ENCODE measurements at regions not wholly inside any gene's neighbourhood (a gene's known extent, or its start where the extent isn't known, plus 50 kb on each side); places are given as distances from the start of the nearest gene placed in this dataset.
"Not testable (repeated sequence)": the region's sequence is repeated elsewhere in the genome, so short reads cannot be mapped to it uniquely, and the experiment has no call there.

DNA sequence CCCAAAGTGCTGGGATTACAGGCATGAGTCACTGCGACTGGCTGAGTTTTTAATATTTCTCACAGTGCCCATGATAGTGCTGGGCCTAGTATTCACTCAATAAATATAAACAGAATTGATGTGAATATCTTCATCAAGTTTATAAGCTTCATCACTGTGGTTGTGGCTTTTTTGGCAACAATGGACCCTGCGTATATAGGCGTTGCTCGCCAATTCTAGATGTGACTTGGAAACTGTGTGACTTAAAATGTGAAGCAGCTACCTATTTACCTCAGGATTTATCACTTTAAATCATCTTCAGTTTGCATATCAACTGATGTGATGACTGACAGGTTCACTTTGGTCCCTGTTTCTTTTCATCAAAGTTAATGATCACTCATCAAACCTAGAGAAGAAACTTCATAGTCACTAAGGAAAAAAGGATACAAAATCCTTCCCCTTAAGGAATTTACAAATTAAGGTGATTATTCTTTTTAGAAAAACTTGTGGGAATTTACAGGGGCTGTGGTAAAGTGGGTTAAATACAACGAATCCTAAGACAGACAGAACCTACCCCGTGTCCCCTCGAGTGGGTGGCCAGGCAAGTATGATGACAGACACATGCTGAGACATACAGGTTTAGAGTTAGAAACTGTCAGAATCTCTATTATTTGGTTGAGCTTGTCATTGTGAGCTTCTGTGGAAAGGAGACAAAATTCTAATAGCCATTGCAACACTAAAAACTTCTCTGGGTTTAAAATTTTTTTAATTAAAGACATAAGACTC is 101.3 kb downstream of the AKAP11 start:
- no peak for DNase-seq

DNA sequence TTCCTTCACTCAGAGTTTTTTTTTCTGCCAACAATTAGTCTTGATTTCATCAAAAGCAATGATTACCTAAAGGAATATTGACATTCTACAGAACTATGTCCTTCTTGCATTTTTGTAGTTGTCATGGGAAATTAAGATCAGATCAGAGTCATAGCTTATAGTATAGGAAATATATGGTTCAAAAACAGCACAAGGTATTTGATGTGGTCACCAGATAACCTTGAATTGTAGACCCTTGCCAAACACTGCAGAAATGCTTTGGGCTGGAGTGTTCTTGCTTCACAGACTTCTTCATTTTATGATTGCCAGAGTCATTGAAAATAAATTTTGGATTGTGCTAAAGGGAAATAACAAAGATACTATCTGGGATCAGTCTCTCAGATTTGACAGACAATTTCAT is 103.7 kb downstream of the AKAP11 start:
- no peak for DNase-seq

DNA sequence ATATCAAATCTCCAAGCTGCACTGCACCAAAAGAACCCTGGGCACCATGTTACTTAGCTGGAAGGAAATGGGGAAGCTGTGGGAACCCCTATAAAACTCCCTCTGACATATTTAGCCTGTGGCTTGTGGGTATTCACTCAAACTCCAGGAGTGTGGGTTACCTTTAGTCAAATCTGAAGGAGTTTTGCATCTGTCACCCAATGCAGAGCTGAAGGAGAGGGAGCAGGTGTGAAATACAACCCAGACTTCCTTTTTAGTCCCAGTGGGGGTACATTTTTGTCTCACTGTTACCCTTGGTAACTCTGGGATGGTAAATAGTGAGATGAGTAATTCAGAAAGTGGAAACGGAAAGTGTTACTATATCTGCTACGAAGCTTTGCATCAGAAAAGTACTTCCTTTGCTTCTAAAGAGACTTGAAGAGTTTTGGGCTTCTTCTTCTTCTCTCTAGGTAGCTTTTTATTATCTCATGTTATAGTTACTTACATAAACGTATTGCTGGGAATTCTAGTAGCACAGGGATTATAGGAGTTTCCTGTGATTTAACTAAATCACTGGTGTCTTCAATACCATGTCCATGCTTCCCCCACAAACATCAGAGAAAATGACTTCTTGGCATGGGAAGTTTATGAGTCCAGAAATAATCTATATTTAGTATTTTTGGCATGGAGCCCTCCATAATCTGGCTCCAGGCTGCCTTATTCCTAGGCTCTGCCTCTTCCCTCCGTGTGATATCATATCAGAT is 105.9 kb downstream of the AKAP11 start:
- DNase-seq = peak; percentile 7

- no peak for DNase-seq
Observed at GRCh38 chr13:42378383-42378780, 106.4 kb downstream of the AKAP11 start.

- no peak for DNase-seq
Observed at GRCh38 chr13:42379241-42379640, 107.3 kb downstream of the AKAP11 start.

- DNase-seq = no peak
Observed at GRCh38 chr13:42380420-42381164, 108.6 kb downstream of the AKAP11 start.

- DNase-seq = no peak
Observed at GRCh38 chr13:42381165-42381425, 109.1 kb downstream of the AKAP11 start.

DNA sequence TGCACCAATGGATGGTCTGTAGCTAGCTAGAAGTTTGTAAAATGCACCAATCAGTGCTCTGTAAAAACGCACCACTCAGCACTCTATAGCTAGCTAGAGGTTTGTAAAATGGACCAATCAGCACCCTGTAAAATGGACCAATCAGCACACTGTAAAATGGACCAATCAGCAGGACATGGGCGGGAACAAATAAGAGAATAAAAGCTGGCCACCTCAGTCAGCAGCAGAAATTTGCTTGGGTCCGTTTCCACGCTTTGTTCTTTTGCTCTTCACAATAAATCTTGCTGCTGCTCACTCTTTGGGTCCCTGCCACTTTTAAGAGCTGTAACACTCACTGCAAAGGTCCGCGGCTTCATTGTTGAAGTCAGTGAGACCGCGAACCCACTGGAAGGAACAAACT is 109.5 kb downstream of the AKAP11 start:
- DNase-seq = not testable (repeated sequence)

DNA sequence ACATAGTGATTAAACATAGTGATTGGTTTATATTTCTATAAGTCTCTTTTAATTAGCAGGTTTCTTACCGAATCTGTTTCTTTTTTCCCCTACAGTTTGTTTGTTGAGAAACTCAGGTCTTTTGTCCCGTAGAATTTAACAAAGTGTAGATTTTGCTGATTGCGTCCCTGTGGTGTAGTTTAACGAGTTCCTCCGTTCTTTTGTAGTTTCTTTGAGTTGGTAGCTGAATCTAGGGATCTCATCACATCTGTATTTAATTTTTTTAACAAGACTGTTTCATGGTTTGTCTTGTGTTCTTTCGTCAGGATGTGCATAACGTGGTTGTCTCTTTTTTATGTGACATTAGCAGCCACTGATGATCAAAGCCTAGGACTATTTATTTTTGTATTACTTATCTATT is 111.1 kb downstream of the AKAP11 start:
- DNase-seq = no peak

GRCh38 chr13:42384265-42384664 is 112.3 kb downstream of the AKAP11 start:
- DNase-seq = no peak

DNA sequence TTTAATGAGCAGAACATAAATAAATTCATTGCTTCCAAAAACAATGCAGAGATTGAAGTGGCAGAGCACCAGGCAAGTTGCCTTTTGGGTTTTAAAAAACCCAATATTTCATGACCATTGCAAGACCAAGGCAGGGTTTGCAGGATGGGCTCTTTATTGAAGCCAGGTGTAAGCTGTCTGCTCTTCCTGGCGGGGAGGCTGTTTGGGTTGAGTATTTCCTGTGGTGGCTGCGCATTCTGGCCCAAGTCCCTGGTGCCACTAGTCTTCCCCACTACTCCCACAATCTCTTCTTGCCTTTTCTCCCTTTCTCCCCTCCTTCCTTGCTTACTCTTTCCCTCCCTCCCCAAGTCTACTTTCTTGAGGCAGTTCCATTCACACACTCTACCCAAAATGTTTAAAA is 116.4 kb downstream of the AKAP11 start:
- no peak for DNase-seq

- DNase-seq = no peak
Observed at GRCh38 chr13:42389041-42389440, 117.1 kb downstream of the AKAP11 start.

GRCh38 chr13:42392180-42392579 is 120.2 kb downstream of the AKAP11 start:
- no peak for DNase-seq

DNA sequence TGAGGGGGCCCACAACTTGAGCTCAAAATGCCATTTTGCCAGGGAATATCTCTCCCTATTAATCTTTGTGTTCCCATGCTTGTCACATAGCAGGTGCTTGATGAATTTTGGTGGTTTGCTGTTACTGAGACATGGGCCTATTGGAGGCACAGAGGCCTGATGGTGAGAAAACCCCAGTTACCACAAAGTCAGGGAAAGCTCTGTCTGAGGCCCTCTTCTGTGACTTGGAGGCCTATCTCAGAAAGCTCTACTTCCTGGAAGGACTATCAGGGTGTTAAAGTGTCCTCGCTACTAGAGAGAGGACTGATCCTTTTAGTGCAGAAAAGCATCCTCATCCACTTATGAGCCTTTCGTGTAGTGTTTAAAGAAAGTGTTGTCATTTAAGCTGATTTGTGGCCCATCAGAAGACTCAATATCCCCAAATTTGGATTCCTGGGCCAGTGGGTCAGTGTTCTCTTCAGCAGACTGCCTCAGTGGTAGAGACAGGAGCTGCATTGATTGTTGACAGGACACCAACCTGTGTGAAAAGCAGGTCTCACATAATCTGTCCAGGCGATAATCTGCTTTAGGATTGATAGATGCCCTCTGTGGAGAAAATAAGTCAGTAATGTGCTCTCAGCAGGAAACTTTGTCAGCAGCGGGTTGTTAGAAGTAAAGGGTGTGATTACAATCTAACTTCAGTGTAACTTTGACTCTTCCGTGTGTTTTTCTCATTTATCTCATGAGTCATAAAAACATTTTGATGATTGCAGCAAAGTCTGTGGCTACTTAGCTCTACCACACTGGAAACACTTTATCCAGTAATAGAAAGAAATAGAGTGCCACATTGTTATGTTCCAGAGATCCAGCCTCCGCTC is 121.0 kb downstream of the AKAP11 start:
- DNase-seq = no peak

- no peak for DNase-seq
Observed at GRCh38 chr13:42393573-42394360, 121.8 kb downstream of the AKAP11 start.

DNA sequence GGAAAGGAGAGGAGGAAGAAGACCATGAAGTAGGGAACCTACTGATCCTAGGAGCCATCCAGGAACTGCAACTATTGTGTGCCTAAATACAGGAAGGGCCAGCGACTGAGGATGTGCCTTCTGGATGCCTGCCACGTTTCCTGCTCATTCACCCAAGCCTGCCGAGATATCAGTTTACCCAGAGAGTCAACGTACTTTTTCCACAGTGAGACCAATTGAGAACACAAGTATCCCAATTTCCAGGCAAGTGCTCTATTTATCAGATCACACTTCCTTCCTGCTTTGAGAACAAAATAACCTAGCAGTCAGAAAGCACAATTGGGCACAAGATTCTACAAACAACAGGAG is 122.4 kb downstream of the AKAP11 start:
- no peak for DNase-seq

DNA sequence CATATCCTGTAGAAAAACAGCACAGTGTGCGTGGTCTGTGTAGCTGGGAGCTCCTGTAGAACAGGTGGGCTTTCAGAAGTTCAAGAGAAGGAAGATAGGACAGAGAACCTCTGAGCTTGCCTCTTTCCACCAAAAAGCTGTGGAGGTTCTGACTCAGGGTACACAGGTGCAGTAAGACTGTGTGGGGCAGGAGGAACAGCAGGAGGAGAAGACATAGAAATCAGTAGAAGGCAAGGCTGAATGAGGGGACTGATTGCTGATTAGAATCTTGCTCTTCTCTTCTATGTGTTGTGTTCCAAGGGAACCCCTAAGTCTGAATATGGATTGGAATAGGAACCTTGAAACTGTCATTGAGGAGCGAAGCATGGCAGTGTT is 122.7 kb downstream of the AKAP11 start:
- no peak for DNase-seq

- DNase-seq = no peak
Observed at GRCh38 chr13:42395086-42395821, 123.3 kb downstream of the AKAP11 start.

DNA sequence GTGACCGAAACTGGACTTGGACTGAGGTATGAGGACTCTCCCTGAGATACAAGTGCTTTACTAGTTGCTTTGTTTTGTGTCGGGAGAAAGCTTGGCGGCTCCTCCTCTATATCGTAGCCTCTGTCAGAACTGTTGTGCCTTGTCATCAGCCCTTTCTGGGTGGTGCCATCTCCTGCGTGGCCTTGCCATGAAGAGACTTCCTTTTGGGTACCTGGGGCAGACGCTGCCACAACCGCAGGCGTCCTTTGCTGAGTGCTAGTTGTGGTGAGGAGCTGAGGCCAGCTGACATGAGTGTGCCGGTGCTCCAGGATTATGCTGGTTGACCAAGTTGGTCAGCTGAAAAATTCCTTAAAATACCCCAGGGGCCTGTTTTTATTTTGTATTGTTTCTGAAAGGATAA is 124.5 kb downstream of the AKAP11 start:
- no peak for DNase-seq

DNA sequence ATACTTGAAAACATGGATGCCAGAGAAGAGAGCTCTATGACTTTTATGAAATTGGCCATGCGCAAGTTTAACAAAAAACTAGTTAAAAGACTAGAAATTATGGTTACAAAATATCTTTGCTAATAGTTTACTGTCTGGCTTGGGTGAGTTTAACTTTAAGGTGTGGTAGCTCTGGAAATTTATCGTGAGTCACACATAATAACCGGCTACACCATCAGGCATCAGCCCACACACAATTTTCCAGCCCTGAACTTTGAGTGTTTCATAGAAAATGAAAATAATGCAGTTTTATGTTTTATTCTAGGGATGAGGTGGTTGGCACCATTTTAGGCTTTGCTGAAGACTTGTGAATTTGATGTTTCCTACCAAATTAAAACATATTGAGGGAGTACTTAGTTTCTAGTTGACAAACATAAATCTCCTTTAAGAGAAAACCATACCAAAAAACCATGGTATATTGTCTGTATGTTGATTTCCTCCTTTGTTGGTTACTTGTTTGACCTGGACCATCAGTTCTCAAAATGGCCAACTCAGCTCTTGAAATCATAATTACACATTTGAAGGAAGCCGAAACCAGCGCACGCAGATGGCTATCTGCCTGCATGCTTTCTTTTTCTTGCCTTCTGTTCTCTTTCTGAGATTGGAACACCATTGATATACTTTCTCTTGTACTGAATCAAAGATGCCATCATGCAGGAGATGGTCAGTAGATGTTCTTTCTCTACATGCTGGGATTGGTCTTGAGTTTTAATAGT is 125.1 kb downstream of the AKAP11 start:
- no peak for DNase-seq

DNA sequence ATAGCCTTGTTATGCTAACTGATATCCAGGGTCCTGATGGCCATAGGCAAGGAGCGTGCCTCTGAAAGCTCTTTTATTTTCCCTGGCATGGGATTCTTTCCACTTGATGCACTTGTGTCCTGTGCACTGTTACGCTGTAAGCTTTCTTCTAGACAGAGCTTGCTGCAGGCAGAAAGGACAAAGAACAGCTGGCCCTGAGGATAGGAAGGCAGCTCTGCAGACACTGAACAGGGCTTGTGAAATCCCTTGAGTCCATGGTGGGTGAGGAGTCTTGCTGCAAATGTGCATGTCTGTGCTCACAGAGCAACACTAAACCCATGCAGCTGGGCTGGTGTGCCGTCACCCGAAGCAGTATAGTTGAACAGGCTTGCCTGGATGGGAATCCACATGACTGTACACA is 126.6 kb downstream of the AKAP11 start:
- no peak for DNase-seq
